Lower lobe of right lung (tissue), 2 donors: ENCODE measurements at regions not wholly inside any gene's neighbourhood (a gene's known extent, or its start where the extent isn't known, plus 50 kb on each side); places are given as distances from the start of the nearest gene placed in this dataset.

Experiments used
- ATAC-seq, 2 donors: fragments of 200-7000 bp; cut with Tn5 transposase; one replicate each; pipeline ENCODE4 v1.9.1; 2020 to 2022; ENCODE audit warnings: mild to moderate bottlenecking in 2 of 2, moderate library complexity in 2 of 2
- DNase-seq: peaks from one replicate; pipeline ENCODE4 v3.0.0-alpha.2; 2020
- H3K27ac ChIP-seq: fragments of 200-600 bp; one replicate; pipeline ENCODE4 v1.8.0; 2022
- H3K27me3 ChIP-seq: fragments of 200-600 bp; one replicate; pipeline ENCODE4 v1.8.0; 2022; ENCODE audit warnings: low read depth
- H3K36me3 ChIP-seq: fragments of 200-600 bp; one replicate; pipeline ENCODE4 v1.8.0; 2022; ENCODE audit warnings: mild to moderate bottlenecking
- H3K4me1 ChIP-seq: fragments of 200-600 bp; one replicate; pipeline ENCODE4 v1.8.0; 2022
- H3K4me3 ChIP-seq: fragments of 200-600 bp; one replicate; pipeline ENCODE4 v1.8.0; 2022; ENCODE audit warnings: mild to moderate bottlenecking
- H3K9me3 ChIP-seq: fragments of 200-600 bp; one replicate; pipeline ENCODE4 v1.8.0; 2022
- intact Hi-C: fragments of 100-400 bp; cut with DNase I; formaldehyde crosslinking; loops from one replicate; pipeline ENCODE4 v1.11.0; 2022
- TF ChIP-seq, protein P1 (sequence below): fragments of 200-600 bp; IDR thresholded peaks from one replicate; pipeline ENCODE4 v1.8.0; 2022; ENCODE audit warnings: antibody characterized with exemption, mild to moderate bottlenecking
- donor health status: DM: no; HTN: yes; CAD: no; lungs with severe emphysema.

DNA sequence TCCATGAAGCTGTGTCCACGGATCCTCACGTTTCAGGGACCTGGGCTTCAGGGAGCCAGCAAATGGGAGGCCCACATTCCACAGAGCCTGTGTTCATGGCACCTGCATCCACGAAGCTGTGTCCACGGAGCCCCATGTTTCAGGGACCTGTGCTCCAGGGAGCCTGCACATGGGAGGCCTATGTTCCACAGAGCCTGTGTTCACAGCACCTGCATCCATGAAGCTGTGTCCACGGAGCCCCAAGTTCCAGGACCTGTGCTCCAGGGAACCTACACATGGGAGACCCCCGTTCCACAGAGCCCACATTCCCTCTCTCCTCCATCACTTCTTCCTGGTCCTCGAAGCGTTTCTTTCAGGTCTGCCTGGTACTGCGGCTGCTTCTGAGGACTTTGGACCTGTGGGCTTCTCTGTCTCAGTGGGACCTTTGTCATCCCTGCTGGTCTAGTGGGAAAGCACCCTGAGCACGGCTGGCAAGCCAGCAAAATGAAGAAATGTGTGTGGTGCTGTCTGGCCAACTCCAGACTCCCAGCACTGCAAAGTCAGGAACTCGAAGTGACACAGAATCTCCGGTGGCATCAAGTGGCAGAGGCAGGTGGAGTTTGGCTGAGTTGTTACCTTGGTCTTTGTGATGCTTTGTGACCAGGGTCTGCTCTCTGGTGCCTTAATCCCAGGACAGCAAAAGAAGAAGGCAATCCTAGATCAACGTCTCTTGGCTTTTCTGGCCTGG lies 245.9 kb downstream of the DLL1 start:
- H3K36me3 ChIP-seq: no peaks in the 10 kb centered on the region
- intact Hi-C loops: no loop called here
- H3K27ac ChIP-seq: no peak overlapping the region
- TF ChIP-seq, protein P1, sequence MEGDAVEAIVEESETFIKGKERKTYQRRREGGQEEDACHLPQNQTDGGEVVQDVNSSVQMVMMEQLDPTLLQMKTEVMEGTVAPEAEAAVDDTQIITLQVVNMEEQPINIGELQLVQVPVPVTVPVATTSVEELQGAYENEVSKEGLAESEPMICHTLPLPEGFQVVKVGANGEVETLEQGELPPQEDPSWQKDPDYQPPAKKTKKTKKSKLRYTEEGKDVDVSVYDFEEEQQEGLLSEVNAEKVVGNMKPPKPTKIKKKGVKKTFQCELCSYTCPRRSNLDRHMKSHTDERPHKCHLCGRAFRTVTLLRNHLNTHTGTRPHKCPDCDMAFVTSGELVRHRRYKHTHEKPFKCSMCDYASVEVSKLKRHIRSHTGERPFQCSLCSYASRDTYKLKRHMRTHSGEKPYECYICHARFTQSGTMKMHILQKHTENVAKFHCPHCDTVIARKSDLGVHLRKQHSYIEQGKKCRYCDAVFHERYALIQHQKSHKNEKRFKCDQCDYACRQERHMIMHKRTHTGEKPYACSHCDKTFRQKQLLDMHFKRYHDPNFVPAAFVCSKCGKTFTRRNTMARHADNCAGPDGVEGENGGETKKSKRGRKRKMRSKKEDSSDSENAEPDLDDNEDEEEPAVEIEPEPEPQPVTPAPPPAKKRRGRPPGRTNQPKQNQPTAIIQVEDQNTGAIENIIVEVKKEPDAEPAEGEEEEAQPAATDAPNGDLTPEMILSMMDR: no peak
- DNase-seq (peak; percentile 34), ATAC-seq (no peak)
- no peaks in the 10 kb centered on the region for H3K9me3 ChIP-seq
- no peaks in the 10 kb centered on the region for H3K27me3 ChIP-seq
- no peak overlapping the region for H3K4me3 ChIP-seq
- H3K4me1 ChIP-seq: peaks cover 11% of the 10 kb centered on the region

GRCh38 chr6:170043881-170044790 lies 246.7 kb downstream of the DLL1 start:
- no peaks in the 10 kb centered on the region for H3K27me3 ChIP-seq
- TF ChIP-seq, protein P1: no peak
- DNase-seq (no peak), ATAC-seq (no peak)
- no peaks in the 10 kb centered on the region for H3K36me3 ChIP-seq
- no peaks in the 10 kb centered on the region for H3K9me3 ChIP-seq
- H3K4me1 ChIP-seq: peaks cover 9% of the 10 kb centered on the region
- intact Hi-C loops: no loop called here
- H3K27ac ChIP-seq: no peak overlapping the region
- no peak overlapping the region for H3K4me3 ChIP-seq

GRCh38 chr6:170043150-170043819 lies 247.6 kb downstream of the DLL1 start:
- H3K27ac ChIP-seq: no peak overlapping the region
- DNase-seq (no peak), ATAC-seq (no peak)
- peaks cover under 1% of the 10 kb centered on the region for H3K4me1 ChIP-seq
- TF ChIP-seq, protein P1: no peak
- intact Hi-C loops: no loop called here
- no peak overlapping the region for H3K4me3 ChIP-seq
- H3K27me3 ChIP-seq: no peaks in the 10 kb centered on the region
- no peaks in the 10 kb centered on the region for H3K36me3 ChIP-seq
- no peaks in the 10 kb centered on the region for H3K9me3 ChIP-seq

DNA sequence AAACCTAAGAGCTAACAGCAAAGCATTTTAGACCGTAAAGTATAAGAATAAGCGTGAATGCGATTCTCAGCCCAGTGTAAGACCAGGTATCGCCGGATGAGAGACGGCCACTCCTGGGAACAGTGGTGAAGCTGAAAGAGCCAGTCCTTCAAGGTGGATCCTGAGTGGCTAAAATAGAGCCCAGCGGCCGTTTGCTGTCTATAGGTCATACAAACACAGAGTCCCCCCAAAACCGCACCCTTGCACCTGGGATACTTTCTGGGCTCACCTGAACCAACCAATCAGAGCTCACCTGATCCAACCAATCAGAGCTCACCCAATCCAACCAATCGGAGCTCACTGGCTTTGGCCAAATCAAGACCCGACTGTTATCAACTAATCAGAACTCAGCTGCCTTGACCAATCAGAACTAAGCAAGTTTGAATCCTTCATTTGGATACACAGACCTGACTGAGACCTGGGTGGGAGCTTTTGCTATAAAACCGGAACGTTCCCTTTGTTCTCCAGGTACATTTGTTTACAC lies 248.2 kb downstream of the DLL1 start:
- no peak for ATAC-seq
- intact Hi-C loops: no loop called here

DNA sequence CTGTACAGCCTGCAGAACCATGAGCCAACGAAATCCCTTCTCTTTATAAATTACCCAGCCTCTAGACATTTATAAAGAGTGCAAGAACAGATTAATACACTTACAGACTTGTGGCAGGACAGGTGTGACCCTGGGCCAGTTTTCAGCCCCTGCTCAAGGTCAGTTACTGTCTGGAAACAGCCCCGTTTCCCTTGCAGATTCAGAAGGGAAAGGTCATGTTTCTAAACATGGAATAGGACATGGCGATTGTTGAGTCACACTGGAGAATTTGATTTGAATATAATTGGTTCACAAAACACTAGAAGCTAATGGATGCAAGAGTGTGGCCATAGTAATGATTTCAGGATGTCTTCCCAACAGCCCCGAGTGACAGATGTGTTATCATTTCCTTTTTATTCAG lies 248.8 kb downstream of the DLL1 start:
- Histone ChIP-seq H3K36me3 (no peaks in the 10 kb centered on the region), H3K4me3 (no peak overlapping the region), H3K9me3 (no peaks in the 10 kb centered on the region), H3K27ac (no peak overlapping the region), H3K27me3 (no peaks in the 10 kb centered on the region), H3K4me1 (no peaks in the 10 kb centered on the region)
- ATAC-seq (no peak), DNase-seq (no peak)
- TF ChIP-seq, protein P1: no peak
- intact Hi-C loops: no loop called here

More for the DNA sequence above, 248.2 kb downstream of the DLL1 start:
- Histone ChIP-seq H3K9me3 (no peaks in the 10 kb centered on the region), H3K36me3 (no peaks in the 10 kb centered on the region), H3K27ac (no peak overlapping the region), H3K4me1 (no peaks in the 10 kb centered on the region), H3K4me3 (no peak overlapping the region), H3K27me3 (no peaks in the 10 kb centered on the region)
- TF ChIP-seq, protein P1: no peak
- DNase-seq: no peak
